GM10266 (cell line): ENCODE measurements at regions not wholly inside any gene's neighbourhood (a gene's known extent, or its start where the extent isn't known, plus 50 kb on each side); places are given as distances from the start of the nearest gene placed in this dataset.

Experiments
- DNase-seq: peaks from one replicate; pipeline ENCODE4 v3.0.0; 2012; ENCODE audit errors: extremely low spot score
- TF ChIP-seq, protein P1 (sequence below): IDR thresholded peaks from 2 replicates; pipeline ENCODE4 v1.5.1; 2012; ENCODE audit warnings: mild to moderate bottlenecking, low read depth; ENCODE audit not compliant: control insufficient read depth, insufficient read depth; ENCODE audit errors: missing control alignments

DNA sequence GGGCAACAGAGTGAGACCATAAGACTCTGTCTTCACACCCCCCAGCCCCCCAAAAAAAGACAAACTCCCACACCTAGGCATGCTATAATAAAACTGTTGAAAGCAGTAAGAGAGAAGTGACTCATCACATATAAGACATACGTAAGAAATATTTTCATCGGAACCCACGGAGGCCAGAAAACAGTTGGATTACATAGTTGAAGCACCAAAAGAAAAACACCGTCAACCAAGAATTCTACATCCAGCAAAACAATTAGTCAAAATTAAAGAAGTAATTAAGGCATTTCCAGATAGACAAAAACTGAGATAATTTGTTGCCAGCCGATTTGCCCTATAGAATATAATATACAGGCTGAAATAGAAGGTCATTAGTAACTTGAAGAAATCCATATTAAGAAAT lies 128.7 kb downstream of the VAPA start:
- TF ChIP-seq, protein P1, sequence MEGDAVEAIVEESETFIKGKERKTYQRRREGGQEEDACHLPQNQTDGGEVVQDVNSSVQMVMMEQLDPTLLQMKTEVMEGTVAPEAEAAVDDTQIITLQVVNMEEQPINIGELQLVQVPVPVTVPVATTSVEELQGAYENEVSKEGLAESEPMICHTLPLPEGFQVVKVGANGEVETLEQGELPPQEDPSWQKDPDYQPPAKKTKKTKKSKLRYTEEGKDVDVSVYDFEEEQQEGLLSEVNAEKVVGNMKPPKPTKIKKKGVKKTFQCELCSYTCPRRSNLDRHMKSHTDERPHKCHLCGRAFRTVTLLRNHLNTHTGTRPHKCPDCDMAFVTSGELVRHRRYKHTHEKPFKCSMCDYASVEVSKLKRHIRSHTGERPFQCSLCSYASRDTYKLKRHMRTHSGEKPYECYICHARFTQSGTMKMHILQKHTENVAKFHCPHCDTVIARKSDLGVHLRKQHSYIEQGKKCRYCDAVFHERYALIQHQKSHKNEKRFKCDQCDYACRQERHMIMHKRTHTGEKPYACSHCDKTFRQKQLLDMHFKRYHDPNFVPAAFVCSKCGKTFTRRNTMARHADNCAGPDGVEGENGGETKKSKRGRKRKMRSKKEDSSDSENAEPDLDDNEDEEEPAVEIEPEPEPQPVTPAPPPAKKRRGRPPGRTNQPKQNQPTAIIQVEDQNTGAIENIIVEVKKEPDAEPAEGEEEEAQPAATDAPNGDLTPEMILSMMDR = no peak
- DNase-seq = no peak

DNA sequence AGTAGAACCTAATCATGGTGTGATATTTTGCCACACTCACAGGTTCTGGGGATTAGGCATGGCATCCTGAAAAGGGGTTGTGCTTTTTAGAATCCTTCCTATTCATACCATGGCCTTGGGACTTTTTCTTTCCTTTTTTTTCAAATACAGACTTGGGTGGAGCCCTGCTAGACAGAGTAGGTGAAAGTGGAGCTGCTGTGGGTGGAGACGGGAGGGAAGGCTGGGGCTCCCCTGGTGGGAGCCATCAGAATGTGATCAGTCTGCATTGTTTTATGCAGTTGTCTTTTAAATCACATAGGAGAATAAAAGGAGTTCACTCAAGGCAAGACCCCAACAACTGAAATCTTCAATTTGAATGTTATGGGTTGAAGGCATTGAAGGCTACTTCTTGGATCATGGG lies 130.2 kb downstream of the VAPA start:
- TF ChIP-seq, protein P1 = no peak
- DNase-seq = no peak

DNA sequence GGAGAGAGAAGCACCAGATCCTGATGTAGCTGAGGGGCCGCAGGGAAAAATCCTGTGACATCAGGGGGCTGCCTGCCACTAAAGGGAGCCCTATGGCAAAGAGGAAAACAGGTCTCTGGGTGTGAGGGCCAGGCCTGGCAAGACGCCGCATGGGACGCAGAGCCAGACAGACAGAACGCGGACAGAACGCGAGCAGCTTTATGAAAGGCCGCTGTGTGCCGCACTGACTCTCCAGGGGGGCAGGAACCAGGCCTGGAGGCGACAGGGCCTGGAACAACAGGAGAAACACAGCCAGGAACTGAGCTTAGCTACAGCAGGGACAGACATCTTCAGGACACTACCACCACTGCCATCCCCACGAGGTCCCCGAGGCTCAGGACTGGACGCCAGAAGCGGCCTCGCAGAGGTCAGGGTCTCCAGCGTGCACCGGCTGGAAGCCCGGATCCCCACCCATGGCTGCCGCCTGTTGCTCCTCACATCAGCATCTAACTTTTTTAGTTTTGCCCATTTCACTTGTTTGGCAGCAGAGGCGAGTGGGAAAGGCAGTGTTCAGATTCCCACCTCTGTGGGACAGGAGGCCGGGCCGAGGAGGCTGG lies 131.6 kb downstream of the VAPA start:
- DNase-seq = no peak
- TF ChIP-seq, protein P1 = no peak

DNA sequence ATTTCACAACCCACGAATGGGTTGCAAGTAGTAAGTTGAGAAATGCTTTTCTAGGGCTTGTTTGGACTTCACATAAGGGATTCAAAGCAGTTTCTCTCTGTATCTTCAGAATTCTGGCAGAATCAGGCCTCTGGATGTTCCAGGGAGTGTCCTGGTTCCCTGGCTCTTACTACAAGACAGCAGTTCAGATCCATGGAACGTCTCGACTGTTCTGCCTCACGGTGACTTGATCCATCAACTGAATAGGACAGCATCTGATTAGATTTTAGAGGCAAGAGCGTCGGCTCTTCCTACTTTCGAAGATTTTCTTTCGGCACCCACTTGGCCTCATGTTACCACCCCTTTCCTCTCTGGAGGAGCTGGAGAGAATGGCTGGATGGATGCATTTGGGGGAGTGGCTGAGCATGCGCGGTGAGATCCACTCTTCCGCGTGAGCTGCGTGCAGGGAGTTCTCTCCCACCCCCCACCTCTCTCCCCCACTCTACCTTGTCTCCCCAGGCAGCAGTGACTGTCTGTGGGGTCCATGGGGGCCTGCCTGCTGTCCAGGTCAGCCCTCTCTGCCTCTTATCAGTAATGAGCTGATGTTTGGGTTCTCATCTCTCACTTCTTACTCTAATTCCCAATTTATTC lies 132.5 kb downstream of the VAPA start:
- DNase-seq = no peak
- TF ChIP-seq, protein P1 = no peak

DNA sequence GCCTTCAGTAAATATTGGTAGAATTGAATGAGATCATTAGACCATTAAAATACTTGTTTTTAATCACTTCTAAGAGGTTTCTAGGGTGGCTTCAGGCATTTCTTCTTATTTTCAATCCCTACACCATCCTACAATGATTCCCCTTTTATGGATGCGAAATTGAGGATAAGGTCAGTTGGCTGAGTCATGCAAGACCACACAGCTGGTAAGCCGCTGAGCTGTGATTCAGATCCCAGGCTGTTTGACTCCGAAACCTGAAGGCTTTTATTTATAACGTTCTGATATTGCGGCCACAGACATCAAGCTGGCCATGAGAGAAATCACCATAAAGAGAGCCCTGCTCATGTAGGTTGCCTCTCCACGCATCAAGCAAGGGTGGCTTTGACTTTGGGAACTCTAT lies 133.4 kb downstream of the VAPA start:
- TF ChIP-seq, protein P1 = no peak
- no peak for DNase-seq

DNA sequence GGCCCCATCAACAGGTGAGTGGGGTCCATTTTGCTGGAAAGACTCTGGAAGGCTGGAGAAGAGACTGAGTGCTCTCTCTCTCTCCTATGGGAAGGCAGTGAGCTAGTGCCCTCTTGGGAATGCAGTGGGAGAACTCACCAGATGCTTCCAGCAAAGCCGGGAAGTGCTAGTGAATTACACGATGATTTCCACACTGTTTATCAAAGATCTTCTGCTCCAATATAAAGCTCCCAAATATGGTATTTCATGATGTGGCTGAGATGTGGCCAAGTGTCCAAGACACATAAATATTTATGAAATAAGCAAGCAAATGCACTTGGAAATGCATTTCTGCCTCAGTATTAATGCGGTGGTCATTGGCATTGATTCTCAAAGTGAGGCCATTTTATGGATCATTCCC lies 135.9 kb downstream of the VAPA start:
- TF ChIP-seq, protein P1 = no peak
- DNase-seq = no peak

DNA sequence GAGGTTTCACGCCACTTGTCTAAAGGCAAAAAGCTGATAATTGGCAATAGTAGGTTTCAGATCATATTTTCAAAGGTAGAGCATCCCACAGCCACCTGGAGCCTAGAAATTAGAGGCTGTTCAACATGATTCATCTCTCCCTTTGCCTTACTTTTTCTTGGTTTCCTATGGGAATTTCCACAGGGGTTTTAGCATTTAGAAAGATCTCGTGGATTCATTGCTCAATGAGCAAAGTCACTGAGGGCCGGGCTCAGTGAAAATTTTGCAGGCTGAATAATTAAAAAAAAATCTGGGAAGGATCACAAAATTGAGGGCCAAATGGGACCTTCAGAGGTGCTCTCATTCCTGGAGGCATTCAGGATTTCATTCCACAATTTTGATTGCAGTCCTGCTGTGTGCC lies 137.1 kb downstream of the VAPA start:
- DNase-seq = no peak
- TF ChIP-seq, protein P1 = no peak
